GM12878 (cell line): ENCODE measurements at regions not wholly inside any gene's neighbourhood (a gene's known extent, or its start where the extent isn't known, plus 50 kb on each side); places are given as distances from the start of the nearest gene placed in this dataset.

Source experiments
- ATAC-seq: fragments of 200-7000 bp; cut with Tn5 transposase; 3 replicates; pipeline ENCODE4 v1.9.1; 2020; ENCODE audit warnings: mild to moderate bottlenecking, moderate library complexity
- BruUV-seq: library from RNA; stranded (reverse); fragments of 400-500 nt; replicated peaks from 2 replicates; lab custom pipeline; 2021; lab: Mats Ljungman, UMichigan
- CTCF ChIA-PET: fragments of 300-600 bp; sonication (Branson Sonifier 250); formaldehyde crosslinking; extraction: SDS; loops from one replicate; lab custom pipeline; 2021; ENCODE audit warnings: inconsistent platforms; lab: Yijun Ruan, JAX
- POLR2A ChIA-PET: fragments of 350-600 bp; formaldehyde crosslinking; extraction: SDS; loops from one replicate; lab custom pipeline; 2021; ENCODE audit warnings: inconsistent platforms; lab: Charles Lee
- RAD21 ChIA-PET: fragments of 300-600 bp; sonication (Branson Sonifier 250); formaldehyde crosslinking; loops from one replicate; lab custom pipeline; 2023; ENCODE audit warnings: antibody characterized with exemption; ENCODE audit not compliant: unreplicated experiment; lab: Charles Lee
- SMC1A ChIA-PET: fragments of 300-600 bp; sonication (Branson Sonifier 250); formaldehyde crosslinking; loops from one replicate; lab custom pipeline; 2023; ENCODE audit not compliant: unreplicated experiment, uncharacterized antibody; lab: Charles Lee
- DNase-seq: peaks from one replicate; pipeline ENCODE4 v3.0.0-alpha.2; 2011; ENCODE audit warnings: low read depth, low spot score
- FAIRE-seq: peaks from 3 replicates; lab custom pipeline; 2011; peaks lifted over from hg19 to GRCh38; lab: Jason Lieb, UNC
- H2AFZ ChIP-seq: 2 replicates; pipeline ENCODE4 v1.6.0; 2011; ENCODE audit warnings: low read depth, low read length, control low read depth; ENCODE audit not compliant: control insufficient read depth
- H3K27ac ChIP-seq: 2 replicates; pipeline ENCODE4 v1.5.1; 2011; ENCODE audit warnings: control low read depth; ENCODE audit not compliant: control insufficient read depth, insufficient read depth
- H3K27me3 ChIP-seq, 2 experiments: replicated peaks in 1 of 2; 2 replicates each; pipeline versions ENCODE4 v1.6.0 to v1.6.1; 2011; ENCODE audit warnings: low read length in 1 of 2; ENCODE audit not compliant: control insufficient read depth in 2 of 2, insufficient read depth in 2 of 2
- H3K36me3 ChIP-seq, 2 experiments: 2 replicates each; pipeline ENCODE4 v1.5.1; 2011; ENCODE audit warnings: low read length in 1 of 2; ENCODE audit not compliant: control insufficient read depth in 2 of 2, insufficient read depth in 2 of 2
- H3K4me1 ChIP-seq: 2 replicates; pipeline ENCODE4 v1.6.1; 2011; ENCODE audit warnings: mild to moderate bottlenecking, low read length, moderate library complexity, mixed read lengths; ENCODE audit not compliant: control insufficient read depth, insufficient read depth
- H3K4me2 ChIP-seq: 2 replicates; pipeline ENCODE4 v1.6.0; 2011; ENCODE audit warnings: control low read depth; ENCODE audit not compliant: control insufficient read depth, insufficient read depth
- H3K4me3 ChIP-seq: fragments of 200-600 bp; sonication (generic); 2 replicates; pipeline ENCODE4 v1.5.1; 2016
- H3K79me2 ChIP-seq: 2 replicates; pipeline ENCODE4 v1.6.0; 2011; ENCODE audit warnings: low read length; ENCODE audit not compliant: control insufficient read depth, insufficient read depth
- H3K9ac ChIP-seq: 2 replicates; pipeline ENCODE4 v1.8.0; 2011; ENCODE audit warnings: low read length, control low read depth, mixed read lengths; ENCODE audit not compliant: control insufficient read depth, insufficient read depth
- H3K9me3 ChIP-seq: replicated peaks from 3 replicates; pipeline ENCODE4 v1.5.1; 2011; ENCODE audit warnings: mild to moderate bottlenecking, low read length; ENCODE audit not compliant: control insufficient read depth, insufficient read depth
- H4K20me1 ChIP-seq: 2 replicates; pipeline ENCODE4 v1.6.0; 2011; ENCODE audit not compliant: control insufficient read depth, insufficient read depth
- ASH2L ChIP-seq: fragments of 300-600, 200-600 bp; sonication (generic); IDR thresholded peaks from 2 replicates; pipeline ENCODE4 v1.6.1; 2017; ENCODE audit warnings: low read depth, mild to moderate bottlenecking, borderline replicate concordance
- CEBPB ChIP-seq, 2 experiments: fragments of 150-350 bp in 1 of 2; IDR thresholded peaks; 2 replicates each; pipeline ENCODE4 v1.6.1; 2012 to 2014; ENCODE audit warnings: low read depth in 2 of 2, low read length in 2 of 2, borderline replicate concordance in 1 of 2, inconsistent platforms in 1 of 2
- EED ChIP-seq: sonication (generic); IDR thresholded peaks from 2 replicates; pipeline ENCODE4 v1.6.1; 2016; ENCODE audit warnings: antibody characterized with exemption, low read depth
- MEF2A ChIP-seq: IDR thresholded peaks from 2 replicates; pipeline ENCODE4 v1.6.1; 2011; ENCODE audit warnings: low read depth, mild to moderate bottlenecking, low read length, moderate library complexity; ENCODE audit not compliant: insufficient read depth
- MYC ChIP-seq: IDR thresholded peaks from 2 replicates; pipeline ENCODE4 v1.6.1; 2011; ENCODE audit warnings: mild to moderate bottlenecking, low read length, moderate library complexity, inconsistent platforms; ENCODE audit not compliant: insufficient read depth, insufficient replicate concordance, insufficient read length, severe bottlenecking
- NR2C2 ChIP-seq: IDR thresholded peaks from 2 replicates; pipeline ENCODE4 v1.6.1; 2011; ENCODE audit warnings: borderline replicate concordance, low read depth; ENCODE audit not compliant: control insufficient read depth, insufficient read length
- PML ChIP-seq: IDR thresholded peaks from 2 replicates; pipeline ENCODE4 v1.6.1; 2012; ENCODE audit warnings: low read length, inconsistent platforms
- PRDM15 ChIP-seq: fragments of 450-650 bp; formaldehyde crosslinking; IDR thresholded peaks from 2 replicates; pipeline ENCODE4 v1.4.0; 2020; ENCODE audit warnings: mild to moderate bottlenecking, moderate library complexity
- SIX5 ChIP-seq: IDR thresholded peaks from 2 replicates; pipeline ENCODE4 v1.6.1; 2011; ENCODE audit warnings: mild to moderate bottlenecking, low read depth, low read length, moderate library complexity; ENCODE audit not compliant: severe bottlenecking
- ZNF592 ChIP-seq: fragments of 450-650 bp; IDR thresholded peaks from 2 replicates; pipeline ENCODE4 v1.6.1; 2017; ENCODE audit warnings: mild to moderate bottlenecking, moderate library complexity
- in situ Hi-C: fragments of 300-500 bp; cut with MboI; formaldehyde crosslinking; loops from 9 replicates; pipeline ENCODE4 v1.14.3; 2018; ENCODE audit warnings: mixed read lengths
- intact Hi-C: fragments of 100-400 bp; cut with micrococcal nuclease; formaldehyde crosslinking; loops from one replicate; pipeline ENCODE4 v1.14.2; 2022; ENCODE audit not compliant: unreplicated experiment
- TF ChIP-seq, protein P1 (sequence below): IDR thresholded peaks from 2 replicates; pipeline ENCODE4 v1.6.1; 2011; ENCODE audit warnings: borderline replicate concordance, low read depth, mild to moderate bottlenecking, moderate library complexity, mixed read lengths, low read length; ENCODE audit not compliant: insufficient read depth; ENCODE audit errors: extremely low read length

GRCh38 chr3:30203301-30203700 lies 403.1 kb upstream of the TGFBR2 start (continued):
- TF ChIP-seq ZNF592 (no peak), PML (no peak)
- TF ChIP-seq, all 136 proteins: peak for 0

DNA sequence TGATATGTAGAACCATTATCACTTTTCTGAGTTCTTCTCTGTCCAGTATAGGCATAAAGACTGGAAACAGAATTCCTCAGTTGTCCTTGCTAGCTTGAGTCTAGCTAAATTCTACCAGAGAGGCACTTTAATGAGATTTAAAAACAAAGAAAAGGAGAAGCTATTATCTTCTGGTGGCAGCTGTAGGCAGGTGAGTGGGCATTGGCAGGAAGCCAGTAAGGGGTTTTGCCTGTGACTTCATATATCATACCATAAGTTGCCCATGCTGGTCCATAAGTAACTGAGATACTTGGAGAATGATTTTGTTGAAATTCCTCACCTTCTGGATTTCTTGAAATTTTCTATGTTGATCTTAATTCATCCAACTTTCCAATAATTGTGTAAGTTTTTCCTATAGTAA lies 402.3 kb upstream of the TGFBR2 start:
- Histone ChIP-seq H3K36me3 (no peaks in the 10 kb centered on the region), H3K79me2 (no peaks in the 10 kb centered on the region), H4K20me1 (no peaks in the 10 kb centered on the region), H3K9me3 (no peaks in the 10 kb centered on the region), H2AFZ (no peak overlapping the region), H3K27ac (no peak overlapping the region), H3K4me2 (no peak overlapping the region), H3K9ac (no peak overlapping the region), H3K27me3 (no peaks in the 10 kb centered on the region; a peak in 1 of 4 replicates), H3K4me3 (no peak overlapping the region), H3K4me1 (no peaks in the 10 kb centered on the region)
- RAD21 ChIA-PET, result interaction anchor here (0.5 kb wide), 1 partner anchor 226 kb away, joined by 3 read pairs; no protein-coding TSS in a partner anchor
- no TSS peak for BruUV-seq
- FAIRE-seq, result no peak
- intact Hi-C loops, result no loop called here
- CTCF ChIA-PET, result interaction anchor here (0.5 to 2.3 kb wide), 5 partner anchors 12 to 490 kb away, joined by 3 to 9 read pairs (median 3); no protein-coding TSS in a partner anchor
- in situ Hi-C loops, result no loop called here
- POLR2A ChIA-PET, result no interaction called here
- SMC1A ChIA-PET, result interaction anchor here (1.4 to 1.9 kb wide), 2 partner anchors 11 to 489 kb away, joined by 4 to 5 read pairs; no protein-coding TSS in a partner anchor
- ATAC-seq, result no peak
- no peak for DNase-seq
- TF ChIP-seq MEF2A (no peak), EED (no peak), MYC (no peak), NR2C2 (no peak), PRDM15 (CRISPR knock-in tag) (no peak), ASH2L (no peak), CEBPB (IDR thresholded peaks at IDR 0.05; ENCODE audit: borderline replicate concordance in 1 of 2, low read depth in 2 of 2, low read length in 2 of 2) (no peak), SIX5 (no peak)
- TF ChIP-seq, protein P1, sequence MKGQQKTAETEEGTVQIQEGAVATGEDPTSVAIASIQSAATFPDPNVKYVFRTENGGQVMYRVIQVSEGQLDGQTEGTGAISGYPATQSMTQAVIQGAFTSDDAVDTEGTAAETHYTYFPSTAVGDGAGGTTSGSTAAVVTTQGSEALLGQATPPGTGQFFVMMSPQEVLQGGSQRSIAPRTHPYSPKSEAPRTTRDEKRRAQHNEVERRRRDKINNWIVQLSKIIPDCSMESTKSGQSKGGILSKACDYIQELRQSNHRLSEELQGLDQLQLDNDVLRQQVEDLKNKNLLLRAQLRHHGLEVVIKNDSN, result no peak
